Islet of Langerhans (tissue), 1 donor: ENCODE measurements at regions not wholly inside any gene's neighbourhood (a gene's known extent, or its start where the extent isn't known, plus 50 kb on each side); places are given as distances from the start of the nearest gene placed in this dataset.
A peak's percentile ranks its signal among the peaks of the same experiment; 100 is the strongest.

Experiments
- FAIRE-seq: peaks from one replicate; lab custom pipeline; 2011; peaks lifted over from hg19 to GRCh38; lab: Jason Lieb, UNC

GRCh38 chr3:120838441-120839091 is 69.4 kb upstream of the STXBP5L start:
- FAIRE-seq: no peak

GRCh38 chr3:120839120-120839519 is 68.9 kb upstream of the STXBP5L start:
- peak; percentile 45 for FAIRE-seq

- FAIRE-seq: no peak
Measured at GRCh38 chr3:120841264-120841663, 66.7 kb upstream of the STXBP5L start.

GRCh38 chr3:120846073-120846472 is 61.9 kb upstream of the STXBP5L start:
- FAIRE-seq: no peak

- no peak for FAIRE-seq
Measured at GRCh38 chr3:120848503-120848902, 59.5 kb upstream of the STXBP5L start.

- FAIRE-seq: no peak
Measured at GRCh38 chr3:120850381-120851295, 57.4 kb upstream of the STXBP5L start.

GRCh38 chr3:120852412-120852811 is 55.6 kb upstream of the STXBP5L start:
- FAIRE-seq: no peak

- FAIRE-seq: no peak
Measured at GRCh38 chr3:120853416-120853815, 54.6 kb upstream of the STXBP5L start.

GRCh38 chr3:120854908-120855526 is 53.0 kb upstream of the STXBP5L start:
- no peak for FAIRE-seq

GRCh38 chr3:120855665-120856437 is 52.2 kb upstream of the STXBP5L start:
- FAIRE-seq: no peak
